ENCODE measurements at regions not wholly inside any gene's neighbourhood (a gene's known extent, or its start where the extent isn't known, plus 50 kb on each side); places are given as distances from the start of the nearest gene placed in this dataset.

DNA sequence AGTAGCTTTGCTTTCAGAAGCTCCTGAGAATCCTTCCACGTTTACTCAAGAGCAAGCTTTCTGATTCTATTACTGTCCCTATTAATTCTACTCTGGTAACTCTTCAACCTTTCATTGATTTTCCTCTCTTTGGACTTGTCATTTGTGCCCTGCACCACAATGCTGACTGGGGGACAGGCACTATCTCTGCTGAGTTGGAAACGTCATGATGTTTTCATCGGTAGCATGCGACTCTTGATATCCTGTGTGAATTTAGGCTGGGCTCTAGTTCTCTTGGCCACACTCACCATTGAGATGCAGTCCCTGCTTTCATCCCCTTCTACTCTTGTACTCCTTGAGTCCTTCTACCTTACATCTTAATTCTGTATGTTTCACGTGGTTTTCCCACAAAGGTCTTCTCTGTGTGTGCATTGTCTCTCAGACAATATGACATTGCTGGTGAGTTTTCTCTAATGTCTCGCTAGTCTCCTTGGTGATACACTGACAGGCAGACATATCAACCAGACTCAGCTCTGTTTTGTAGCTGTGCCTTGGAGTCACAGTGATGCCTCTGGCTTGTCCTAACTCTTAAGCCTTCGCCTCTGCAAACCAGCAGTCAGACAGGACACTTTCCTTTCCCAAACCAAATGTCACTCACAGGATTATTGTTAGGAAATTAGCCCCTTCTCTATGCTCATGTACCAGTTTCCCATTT lies 223.6 kb upstream of the ADGRL2 start:
- TF ChIP-seq, protein P1, sequence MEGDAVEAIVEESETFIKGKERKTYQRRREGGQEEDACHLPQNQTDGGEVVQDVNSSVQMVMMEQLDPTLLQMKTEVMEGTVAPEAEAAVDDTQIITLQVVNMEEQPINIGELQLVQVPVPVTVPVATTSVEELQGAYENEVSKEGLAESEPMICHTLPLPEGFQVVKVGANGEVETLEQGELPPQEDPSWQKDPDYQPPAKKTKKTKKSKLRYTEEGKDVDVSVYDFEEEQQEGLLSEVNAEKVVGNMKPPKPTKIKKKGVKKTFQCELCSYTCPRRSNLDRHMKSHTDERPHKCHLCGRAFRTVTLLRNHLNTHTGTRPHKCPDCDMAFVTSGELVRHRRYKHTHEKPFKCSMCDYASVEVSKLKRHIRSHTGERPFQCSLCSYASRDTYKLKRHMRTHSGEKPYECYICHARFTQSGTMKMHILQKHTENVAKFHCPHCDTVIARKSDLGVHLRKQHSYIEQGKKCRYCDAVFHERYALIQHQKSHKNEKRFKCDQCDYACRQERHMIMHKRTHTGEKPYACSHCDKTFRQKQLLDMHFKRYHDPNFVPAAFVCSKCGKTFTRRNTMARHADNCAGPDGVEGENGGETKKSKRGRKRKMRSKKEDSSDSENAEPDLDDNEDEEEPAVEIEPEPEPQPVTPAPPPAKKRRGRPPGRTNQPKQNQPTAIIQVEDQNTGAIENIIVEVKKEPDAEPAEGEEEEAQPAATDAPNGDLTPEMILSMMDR (IDR thresholded peaks at IDR 0.05), result no peak
- no peaks in the 10 kb centered on the region for H3K27me3 ChIP-seq
- intact Hi-C loops (cut with DNase I; ENCODE audit: low total_unique reads), result no loop called here
- no peaks in the 10 kb centered on the region for H3K9me3 ChIP-seq
- H3K36me3 ChIP-seq, result no peaks in the 10 kb centered on the region
- no peak overlapping the region for H3K4me3 ChIP-seq
- H3K4me1 ChIP-seq, result peaks cover 0 to 9% (median 0%) of the 10 kb centered on the region in 4 donors
- DNase-seq, result no peak
- no peak overlapping the region for H3K27ac ChIP-seq

DNA sequence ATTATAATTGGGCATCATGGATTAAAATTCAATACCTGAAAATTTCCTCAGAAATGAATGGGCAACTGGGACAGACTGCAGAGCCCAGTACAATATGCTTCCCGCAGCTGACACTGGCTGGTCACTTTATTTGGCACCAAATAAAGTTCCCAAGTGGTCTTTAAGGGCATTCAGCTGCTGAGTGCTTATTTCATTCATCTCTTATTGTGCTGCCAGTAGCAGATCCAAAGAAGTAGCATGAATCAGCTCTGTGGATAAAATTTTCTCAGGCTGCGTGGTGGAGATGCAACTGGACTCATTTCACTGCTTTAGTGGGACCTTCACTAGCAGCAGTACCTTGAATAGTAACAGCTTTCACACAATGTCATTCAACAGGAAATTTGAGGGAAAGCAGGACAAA lies 226.3 kb upstream of the ADGRL2 start:
- no peak overlapping the region for H3K27ac ChIP-seq
- H3K36me3 ChIP-seq, result no peaks in the 10 kb centered on the region
- peaks cover 0 to 9% (median 0%) of the 10 kb centered on the region in 4 donors for H3K4me1 ChIP-seq
- no peak overlapping the region for H3K4me3 ChIP-seq
- H3K9me3 ChIP-seq, result no peaks in the 10 kb centered on the region
- no peaks in the 10 kb centered on the region for H3K27me3 ChIP-seq
- intact Hi-C loops (cut with DNase I; ENCODE audit: low total_unique reads), result no loop called here
- no peak for DNase-seq
- TF ChIP-seq, protein P1 (IDR thresholded peaks at IDR 0.05), result no peak

DNA sequence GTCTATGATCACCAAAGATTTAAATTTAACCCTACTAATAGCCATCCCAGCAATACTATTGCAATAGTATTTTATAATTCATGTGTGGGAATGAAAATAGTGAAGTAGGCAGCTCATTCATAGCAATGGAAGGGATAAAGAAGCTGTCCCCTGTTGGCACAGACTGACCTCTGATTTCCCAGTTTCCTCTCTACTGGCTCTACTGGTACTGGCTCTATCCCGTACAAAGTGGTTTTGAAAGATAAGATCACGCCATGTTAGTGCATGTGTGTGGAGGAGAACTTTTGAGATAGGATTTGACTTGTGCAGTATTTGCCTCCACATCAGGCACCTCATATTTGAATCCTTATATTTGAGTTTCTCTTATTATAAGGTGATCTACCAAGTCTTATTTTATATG lies 227.3 kb upstream of the ADGRL2 start:
- TF ChIP-seq, protein P1 (IDR thresholded peaks at IDR 0.05), result no peak
- Histone ChIP-seq H3K36me3 (no peaks in the 10 kb centered on the region), H3K4me1 (peaks cover 0 to 9% (median 0%) of the 10 kb centered on the region in 4 donors), H3K9me3 (no peaks in the 10 kb centered on the region), H3K27ac (no peak overlapping the region), H3K4me3 (no peak overlapping the region), H3K27me3 (no peaks in the 10 kb centered on the region)
- no peak for DNase-seq
- intact Hi-C loops (cut with DNase I; ENCODE audit: low total_unique reads), result no loop called here

DNA sequence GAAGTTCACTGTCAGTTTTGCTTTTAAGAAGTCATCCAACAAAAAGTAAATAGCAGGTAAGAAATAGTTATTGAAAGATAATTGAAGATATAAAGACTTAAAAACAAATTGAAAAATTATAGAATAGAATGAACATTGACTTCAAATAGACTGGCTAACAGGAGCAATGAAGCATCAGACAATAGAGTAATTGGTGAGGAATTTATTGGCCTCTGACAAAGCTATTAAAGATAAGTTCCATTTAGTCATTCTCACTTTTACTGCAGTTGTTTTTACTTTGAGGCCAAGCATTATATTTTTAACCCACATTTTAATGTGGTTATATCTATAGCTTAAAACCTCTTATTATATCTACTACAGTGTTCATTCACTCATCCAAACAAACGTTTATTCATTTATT lies 228.8 kb upstream of the ADGRL2 start:
- Histone ChIP-seq H3K27me3 (no peaks in the 10 kb centered on the region), H3K36me3 (no peaks in the 10 kb centered on the region), H3K4me1 (peaks cover 0 to 9% (median 0%) of the 10 kb centered on the region in 4 donors), H3K4me3 (no peak overlapping the region), H3K9me3 (no peaks in the 10 kb centered on the region), H3K27ac (no peak overlapping the region)
- TF ChIP-seq, protein P1 (IDR thresholded peaks at IDR 0.05), result no peak
- intact Hi-C loops (cut with DNase I; ENCODE audit: low total_unique reads), result no loop called here
- no peak for DNase-seq

DNA sequence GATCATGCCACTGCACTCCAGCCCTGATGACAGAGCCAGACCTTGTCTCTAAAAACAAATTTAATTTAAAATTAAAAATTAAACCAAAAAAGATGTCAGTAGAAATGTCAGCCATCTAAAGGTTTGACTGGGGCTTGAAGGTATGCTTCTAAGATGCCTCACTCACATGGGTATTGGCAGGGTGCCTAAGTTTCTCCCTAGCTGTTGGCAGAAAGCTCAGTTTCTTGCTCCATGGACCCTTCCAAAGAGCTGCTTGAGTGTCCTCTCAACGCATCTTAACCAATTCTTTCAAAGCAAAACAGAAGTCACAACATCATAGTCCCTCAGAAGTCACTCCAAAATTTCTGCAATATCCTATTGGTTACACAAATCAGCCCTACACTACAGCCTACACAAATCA lies 231.0 kb upstream of the ADGRL2 start:
- DNase-seq, result no peak
- intact Hi-C loops (cut with DNase I; ENCODE audit: low total_unique reads), result no loop called here
- TF ChIP-seq, protein P1 (IDR thresholded peaks at IDR 0.05), result no peak

More for the DNA sequence above, 231.0 kb upstream of the ADGRL2 start:
- Histone ChIP-seq H3K27ac (no peak overlapping the region), H3K9me3 (no peaks in the 10 kb centered on the region), H3K27me3 (no peaks in the 10 kb centered on the region), H3K36me3 (no peaks in the 10 kb centered on the region), H3K4me3 (no peak overlapping the region), H3K4me1 (peaks cover 0 to 8% (median 0%) of the 10 kb centered on the region in 4 donors)

All from tibial artery (tissue), 4 donors.